ENCODE measurements at regions not wholly inside any gene's neighbourhood (a gene's known extent, or its start where the extent isn't known, plus 50 kb on each side); places are given as distances from the start of the nearest gene placed in this dataset.

- TF ChIP-seq POLR2A (IDR thresholded peaks at IDR 0.05): no peak
- TF ChIP-seq CTCF (IDR thresholded peaks at IDR 0.05): no peak
Observed at GRCh38 chr18:76707534-76707933, 114.8 kb upstream of the ZNF236 start.

Data from thyroid gland (tissue), 4 donors.